Neuronal stem cell (in vitro differentiated cells): ENCODE measurements at regions not wholly inside any gene's neighbourhood (a gene's known extent, or its start where the extent isn't known, plus 50 kb on each side); places are given as distances from the start of the nearest gene placed in this dataset.

Source experiments
- DNase-seq: peaks from one replicate; pipeline ENCODE4 v3.0.0-alpha.2; 2013; ENCODE audit warnings: low spot score
- H2AFZ ChIP-seq: one replicate; pipeline ENCODE4 v1.6.1; 2013; ENCODE audit warnings: mild to moderate bottlenecking, low read length, inconsistent platforms
- H2AK5ac ChIP-seq: 2 replicates; pipeline ENCODE4 v1.6.1; 2013; ENCODE audit warnings: low read depth, mild to moderate bottlenecking, inconsistent platforms, low read length, moderate library complexity, mixed read lengths
- H2BK120ac ChIP-seq: 2 replicates; pipeline ENCODE4 v1.6.1; 2013; ENCODE audit warnings: low read depth, mild to moderate bottlenecking, inconsistent platforms, low read length, moderate library complexity, mixed read lengths
- H2BK12ac ChIP-seq: one replicate; pipeline ENCODE4 v1.6.1; 2013; ENCODE audit warnings: low read length, inconsistent platforms
- H2BK15ac ChIP-seq: 2 replicates; pipeline ENCODE4 v1.6.1; 2013; ENCODE audit warnings: mild to moderate bottlenecking, low read length, inconsistent platforms, mixed read lengths
- H2BK5ac ChIP-seq: one replicate; pipeline ENCODE4 v1.6.1; 2013; ENCODE audit warnings: inconsistent platforms, mild to moderate bottlenecking, low read length, moderate library complexity
- H3K14ac ChIP-seq: one replicate; pipeline ENCODE4 v1.6.1; 2013; ENCODE audit warnings: low read length, inconsistent platforms
- H3K18ac ChIP-seq: 2 replicates; pipeline ENCODE4 v1.6.1; 2013; ENCODE audit warnings: low read length, inconsistent platforms
- H3K23ac ChIP-seq: 2 replicates; pipeline ENCODE4 v1.6.1; 2013; ENCODE audit warnings: low read depth, mild to moderate bottlenecking, mixed read lengths, low read length, inconsistent platforms; ENCODE audit not compliant: poor library complexity
- H3K27ac ChIP-seq: replicated peaks from 3 replicates; pipeline ENCODE4 v1.5.1; 2013; ENCODE audit warnings: low read length, inconsistent platforms
- H3K27me3 ChIP-seq, 3 experiments: 2 replicates each; pipeline ENCODE4 v1.6.1; 2013; ENCODE audit warnings: low read length in 3 of 3, mild to moderate bottlenecking in 2 of 3, inconsistent platforms in 1 of 3, low read depth in 1 of 3, mixed read lengths in 1 of 3, moderate library complexity in 1 of 3; ENCODE audit not compliant: control insufficient read depth in 3 of 3, insufficient read depth in 3 of 3
- H3K36me3 ChIP-seq, 2 donors: replicated peaks in 1 of 2; 2 replicates each; pipeline ENCODE4 v1.6.1; 2013; ENCODE audit warnings: low read length in 2 of 2; ENCODE audit not compliant: control insufficient read depth in 2 of 2, insufficient read depth in 2 of 2
- H3K4ac ChIP-seq: 2 replicates; pipeline ENCODE4 v1.6.1; 2013; ENCODE audit warnings: inconsistent platforms, mild to moderate bottlenecking, low read length, moderate library complexity
- H3K4me1 ChIP-seq, 2 donors: 1 replicate in 1 of 2; 2 replicates in 1 of 2; pipeline ENCODE4 v1.6.1; 2013; ENCODE audit warnings: low read length in 2 of 2, low read depth in 1 of 2; ENCODE audit not compliant: control insufficient read depth in 2 of 2, insufficient read depth in 1 of 2
- H3K4me2 ChIP-seq: one replicate; pipeline ENCODE4 v1.6.1; 2013; ENCODE audit warnings: mild to moderate bottlenecking, low read length, inconsistent platforms; ENCODE audit not compliant: insufficient read depth, poor library complexity, severe bottlenecking
- H3K4me3 ChIP-seq, 2 donors: 2 replicates each; pipeline ENCODE4 v1.5.1; 2013; ENCODE audit warnings: low read length in 2 of 2, mild to moderate bottlenecking in 2 of 2, inconsistent platforms in 1 of 2, moderate library complexity in 1 of 2
- H3K79me1 ChIP-seq: one replicate; pipeline ENCODE4 v1.6.1; 2013; ENCODE audit warnings: low read depth, mild to moderate bottlenecking, inconsistent platforms, low read length, moderate library complexity
- H3K9ac ChIP-seq: one replicate; pipeline ENCODE4 v1.6.1; 2013; ENCODE audit warnings: mild to moderate bottlenecking, low read depth, low read length, inconsistent platforms; ENCODE audit not compliant: poor library complexity
- H3K9me3 ChIP-seq, 2 donors: replicated peaks in 1 of 2; 2 replicates each; pipeline versions ENCODE3 to v1.6.1; 2013; ENCODE audit warnings: low read length in 2 of 2, mild to moderate bottlenecking in 2 of 2, inconsistent platforms in 1 of 2, low read depth in 1 of 2, mixed read lengths in 1 of 2, moderate library complexity in 1 of 2; ENCODE audit not compliant: control insufficient read depth in 2 of 2, insufficient read depth in 1 of 2
- H4K8ac ChIP-seq: one replicate; pipeline ENCODE4 v1.6.1; 2013; ENCODE audit warnings: low read depth, mild to moderate bottlenecking, inconsistent platforms, low read length, moderate library complexity
- H4K91ac ChIP-seq: one replicate; pipeline ENCODE4 v1.6.1; 2013; ENCODE audit warnings: low read length, low read depth, mild to moderate bottlenecking, inconsistent platforms; ENCODE audit not compliant: poor library complexity
- WGBS, 2 donors: extraction: QIAGEN DNeasy Blood & Tissue Kit; methylation state at CpG; one replicate each; pipeline ENCODE4 v1.1.7; 2013; ENCODE audit warnings: missing lambda C conversion rate in 2 of 2, mixed read lengths in 1 of 2; ENCODE audit not compliant: insufficient read length in 2 of 2, insufficient replicate concordance in 1 of 2; ENCODE audit errors: extremely low coverage in 2 of 2; 5-methylcytosine and 5-hydroxymethylcytosine counted together

DNA sequence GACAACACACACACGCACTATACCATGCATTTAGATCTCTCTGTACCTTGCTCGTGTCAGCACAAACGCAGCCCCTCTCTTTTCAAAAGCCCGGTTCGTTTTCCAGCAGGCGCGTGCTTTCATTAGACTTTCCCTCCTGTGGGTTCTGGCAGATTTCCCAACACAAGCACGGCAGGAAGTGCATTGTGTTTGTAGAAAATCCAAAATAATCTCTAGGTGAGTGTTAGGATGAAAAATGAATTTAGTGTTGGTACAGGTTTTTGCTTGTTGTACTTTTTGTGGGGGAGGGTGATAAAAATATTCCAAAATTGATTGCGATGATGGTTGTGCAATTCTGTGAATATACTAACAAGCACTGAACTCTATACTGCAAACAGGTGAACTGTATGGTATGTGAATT, 54.1 kb upstream of the POFUT2 start:
- no peak overlapping the region for H2BK12ac ChIP-seq
- no peaks in the 10 kb centered on the region for H3K36me3 ChIP-seq
- no peak overlapping the region for H3K4me2 ChIP-seq
- no peak overlapping the region for H3K18ac ChIP-seq
- no peak overlapping the region for H4K8ac ChIP-seq
- no peak overlapping the region for H4K91ac ChIP-seq
- H3K4ac ChIP-seq, result no peak overlapping the region
- no peak overlapping the region for H3K14ac ChIP-seq
- DNase-seq, result no peak
- no peak overlapping the region for H3K9ac ChIP-seq
- H2BK15ac ChIP-seq, result no peak overlapping the region
- peaks cover 0 to 7% of the 10 kb centered on the region in 2 donors for H3K4me1 ChIP-seq
- H3K23ac ChIP-seq, result no peak overlapping the region
- H3K9me3 ChIP-seq, result peaks cover 0 to 3% of the 10 kb centered on the region in 2 donors
- H2BK5ac ChIP-seq, result no peak overlapping the region
- peaks cover 2% of the 10 kb centered on the region for H3K79me1 ChIP-seq
- peaks cover 0 to 12% (median 0%) of the 10 kb centered on the region in 3 experiments for H3K27me3 ChIP-seq
- H2BK120ac ChIP-seq, result no peak overlapping the region
- no peak overlapping the region for H2AFZ ChIP-seq
- WGBS, 2 donors, result no CpG with 5 or more reads among the region's 9 CpGs
- no peak overlapping the region for H3K27ac ChIP-seq
- no peak overlapping the region for H2AK5ac ChIP-seq
- H3K4me3 ChIP-seq, result no peak overlapping the region

DNA sequence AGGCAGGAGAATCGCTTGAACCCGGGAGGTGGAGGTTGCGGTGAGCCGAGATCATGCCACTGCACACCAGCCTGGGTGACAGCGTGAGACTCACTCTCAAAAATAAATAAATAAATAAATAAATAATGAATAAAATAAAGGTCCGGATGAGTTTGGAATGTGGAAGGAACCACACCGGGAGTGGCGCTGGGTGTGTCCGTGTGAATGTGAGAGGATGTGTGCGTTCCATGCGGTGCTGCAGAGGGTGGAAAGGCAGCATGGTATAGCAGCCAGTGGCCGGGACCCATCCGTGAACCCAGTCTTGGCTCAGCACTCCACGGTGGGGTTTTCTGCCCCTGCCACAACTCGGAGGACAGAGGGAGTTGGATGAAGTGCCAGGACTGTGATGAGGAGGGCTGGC, 56.2 kb upstream of the POFUT2 start:
- Histone ChIP-seq H3K4me1 (peaks cover 0 to 7% of the 10 kb centered on the region in 2 donors), H3K9ac (no peak overlapping the region), H3K4ac (no peak overlapping the region), H3K36me3 (no peaks in the 10 kb centered on the region), H2AFZ (no peak overlapping the region), H2BK5ac (peak overlapping the region; percentile 68), H3K79me1 (no peaks in the 10 kb centered on the region), H4K91ac (no peak overlapping the region), H3K4me3 (no peak overlapping the region), H3K27me3 (peaks cover 0 to 14% (median 4%) of the 10 kb centered on the region in 3 experiments), H2AK5ac (peak overlapping the region; percentile 45), H3K14ac (peak overlapping the region; percentile 64), H2BK120ac (no peak overlapping the region), H2BK15ac (no peak overlapping the region), H3K23ac (peak overlapping the region; percentile 55), H4K8ac (no peak overlapping the region), H3K9me3 (peaks cover 0 to 3% of the 10 kb centered on the region in 2 donors), H3K27ac (no peak overlapping the region), H2BK12ac (no peak overlapping the region), H3K18ac (peak overlapping the region; percentile 60), H3K4me2 (no peak overlapping the region)
- DNase-seq, result no peak
- WGBS, 2 donors, result no CpG with 5 or more reads among the region's 15 CpGs

- H3K9me3 ChIP-seq, result peaks cover 0 to 3% of the 10 kb centered on the region in 2 donors
- no peak overlapping the region for H3K4me2 ChIP-seq
- H2BK5ac ChIP-seq, result peak overlapping the region; percentile 68
- no peak overlapping the region for H3K4ac ChIP-seq
- no peaks in the 10 kb centered on the region for H3K79me1 ChIP-seq
- H2AK5ac ChIP-seq, result peak overlapping the region; percentile 32
- no peak overlapping the region for H3K9ac ChIP-seq
- H3K4me3 ChIP-seq, result no peak overlapping the region
- H4K8ac ChIP-seq, result no peak overlapping the region
- peak overlapping the region; percentile 57 for H3K18ac ChIP-seq
- no peak overlapping the region for H2AFZ ChIP-seq
- WGBS, 2 donors, result no CpG with 5 or more reads among the region's 21 CpGs
- peaks cover 0 to 10% of the 10 kb centered on the region in 2 donors for H3K4me1 ChIP-seq
- no peak overlapping the region for H3K23ac ChIP-seq
- peak overlapping the region; percentile 38 for H3K14ac ChIP-seq
- H2BK12ac ChIP-seq, result no peak overlapping the region
- no peak overlapping the region for H4K91ac ChIP-seq
- peaks cover 0 to 16% (median 4%) of the 10 kb centered on the region in 3 experiments for H3K27me3 ChIP-seq
- no peaks in the 10 kb centered on the region for H3K36me3 ChIP-seq
- H2BK120ac ChIP-seq, result no peak overlapping the region
- DNase-seq, result no peak
- peak overlapping the region; percentile 21 for H2BK15ac ChIP-seq
- no peak overlapping the region for H3K27ac ChIP-seq
Observed at GRCh38 chr21:45344576-45344975, 56.9 kb upstream of the POFUT2 start.

DNA sequence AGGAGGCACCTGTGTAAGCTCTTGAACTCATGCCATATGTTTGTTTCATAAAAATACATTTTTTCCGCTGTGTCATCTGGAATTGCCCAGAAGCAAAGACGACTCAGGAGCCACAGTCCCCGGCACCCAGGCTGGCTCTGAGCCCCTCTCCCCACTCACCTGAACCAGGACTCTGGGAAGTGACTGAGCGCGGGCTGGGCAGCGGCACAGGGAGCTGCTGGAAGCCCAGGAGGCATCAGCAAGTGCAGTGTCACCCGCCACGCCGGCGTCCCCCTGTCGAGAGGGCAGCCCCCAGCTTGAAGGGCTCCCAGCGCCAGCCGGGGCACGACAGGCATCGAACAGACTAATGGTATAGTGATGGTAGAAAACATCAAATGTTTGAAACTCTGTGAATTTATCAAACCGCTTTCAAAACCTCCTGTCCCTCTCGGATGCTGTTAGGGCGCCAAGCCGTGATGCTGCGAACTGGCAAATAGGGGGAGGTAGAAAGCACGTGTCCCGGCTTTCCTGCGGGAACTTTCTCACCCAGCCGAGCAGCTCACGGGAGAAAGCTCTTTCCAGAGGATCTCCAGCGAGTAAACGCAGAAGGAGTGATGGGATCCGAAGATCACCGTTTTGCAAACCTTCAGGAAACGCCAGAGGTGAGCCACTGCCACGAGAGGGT, 57.8 kb upstream of the COL18A1 start:
- Histone ChIP-seq H3K18ac (peak overlapping the region; percentile 86), H3K23ac (peak overlapping the region; percentile 81), H4K8ac (no peak overlapping the region), H2BK5ac (no peak overlapping the region), H3K27me3 (peaks cover 0 to 11% (median 4%) of the 10 kb centered on the region in 3 experiments), H3K27ac (no peak overlapping the region), H3K9ac (peak overlapping the region; percentile 13), H2BK12ac (no peak overlapping the region), H3K14ac (peak overlapping the region; percentile 58), H2BK120ac (no peak overlapping the region), H3K4ac (no peak overlapping the region), H2AK5ac (no peak overlapping the region), H3K4me2 (no peak overlapping the region), H3K4me1 (peaks cover 0 to 10% of the 10 kb centered on the region in 2 donors), H3K79me1 (no peaks in the 10 kb centered on the region), H3K4me3 (no peak overlapping the region), H3K36me3 (peaks cover 0 to 4% of the 10 kb centered on the region in 2 donors), H2BK15ac (no peak overlapping the region), H4K91ac (no peak overlapping the region), H2AFZ (no peak overlapping the region), H3K9me3 (peaks cover 0 to 6% of the 10 kb centered on the region in 2 donors)
- no CpG with 5 or more reads among the region's 31 CpGs for WGBS, 2 donors
- no peak for DNase-seq
